B cell (primary cell): ENCODE measurements at regions not wholly inside any gene's neighbourhood (a gene's known extent, or its start where the extent isn't known, plus 50 kb on each side); places are given as distances from the start of the nearest gene placed in this dataset.
"Not testable (repeated sequence)": the region's sequence is repeated elsewhere in the genome, so short reads cannot be mapped to it uniquely, and the experiment has no call there.

ENCODE experiments used
- ATAC-seq: fragments of 200-7000 bp; cut with Tn5 transposase; one replicate; pipeline ENCODE4 v1.10.0; 2021; ENCODE audit warnings: low read depth, mild to moderate bottlenecking, moderate number of reproducible peaks, moderate library complexity
- CTCF ChIA-PET: fragments of 350-600 bp; sonication (Branson Sonifier 250); formaldehyde crosslinking; loops from one replicate; lab custom pipeline; 2021; ENCODE audit warnings: antibody characterized with exemption, inconsistent platforms; lab: Charles Lee
- POLR2A ChIA-PET: fragments of 350-600 bp; sonication (Branson Sonifier 250); formaldehyde crosslinking; loops from one replicate; lab custom pipeline; 2021; ENCODE audit warnings: antibody characterized with exemption; lab: Charles Lee
- DNase-seq: peaks from one replicate; pipeline ENCODE4 v3.0.0; 2013
- H2AFZ ChIP-seq: 2 replicates; pipeline ENCODE4 v1.6.1; 2012; ENCODE audit warnings: mild to moderate bottlenecking, low read depth, low read length; ENCODE audit not compliant: insufficient read depth, poor library complexity, severe bottlenecking
- H3K27ac ChIP-seq, 2 donors: 1 replicate in 1 of 2; 2 replicates in 1 of 2; pipeline ENCODE4 v1.5.1; 2012 to 2013; ENCODE audit warnings: low read length in 2 of 2, mild to moderate bottlenecking in 2 of 2, moderate library complexity in 1 of 2
- H3K27me3 ChIP-seq, 4 experiments: fragments of 200-600 bp in 1 of 4; sonication (generic) in 1 of 4; replicated peaks in 1 of 4; 1 replicate in 2 of 4; 2 replicates in 2 of 4; pipeline versions ENCODE4 v1.6.1 to v1.7.0; 2013 to 2016; ENCODE audit warnings: low read length in 3 of 4, mild to moderate bottlenecking in 2 of 4, mixed read lengths in 1 of 4, moderate library complexity in 1 of 4; ENCODE audit not compliant: insufficient read depth in 4 of 4, control insufficient read depth in 3 of 4; ENCODE audit errors: control extremely low read depth in 1 of 4
- H3K36me3 ChIP-seq, 2 experiments: replicated peaks in 1 of 2; 1 replicate in 1 of 2; 2 replicates in 1 of 2; pipeline versions ENCODE4 v1.6.1 to v1.7.1; 2013; ENCODE audit warnings: low read length in 1 of 2; ENCODE audit not compliant: insufficient read depth in 2 of 2, control insufficient read depth in 1 of 2; ENCODE audit errors: control extremely low read depth in 1 of 2, extremely low read depth in 1 of 2
- H3K4me1 ChIP-seq, 2 donors: fragments of 200-600 bp in 1 of 2; sonication (generic) in 1 of 2; 1 replicate in 1 of 2; 2 replicates in 1 of 2; pipeline versions ENCODE4 v1.5.1 to v1.6.1; 2013 to 2017; ENCODE audit warnings: low read length in 2 of 2; ENCODE audit not compliant: control insufficient read depth in 2 of 2, insufficient read depth in 2 of 2
- H3K4me2 ChIP-seq: replicated peaks from 2 replicates; pipeline ENCODE3; 2012; ENCODE audit warnings: mild to moderate bottlenecking, low read depth, low read length; ENCODE audit not compliant: poor library complexity, severe bottlenecking
- H3K4me3 ChIP-seq, 5 experiments: fragments of 200-600 bp in 1 of 5; sonication (generic) in 1 of 5; 1 replicate in 3 of 5; 2 replicates in 2 of 5; pipeline versions ENCODE4 v1.5.1 to v1.7.0; 2011 to 2016; ENCODE audit warnings: low read length in 4 of 5, mild to moderate bottlenecking in 4 of 5, low read depth in 2 of 5, control low read depth in 1 of 5, moderate library complexity in 1 of 5; ENCODE audit not compliant: insufficient read depth in 1 of 5; ENCODE audit errors: control extremely low read depth in 1 of 5, extremely low read depth in 1 of 5
- H3K79me2 ChIP-seq: fragments of 200-600 bp; sonication (generic); one replicate; pipeline ENCODE4 v1.6.0; 2016; ENCODE audit warnings: low read length; ENCODE audit not compliant: control insufficient read depth, insufficient read depth
- H3K9ac ChIP-seq: fragments of 200-600 bp; sonication (generic); 2 replicates; pipeline ENCODE4 v1.6.1; 2017; ENCODE audit warnings: mild to moderate bottlenecking, low read length, moderate library complexity
- H3K9me3 ChIP-seq, 3 donors: one replicate each; pipeline versions ENCODE4 v1.6.1 to v1.7.1; 2013; ENCODE audit warnings: low read length in 2 of 3; ENCODE audit not compliant: control insufficient read depth in 2 of 3, insufficient read depth in 1 of 3; ENCODE audit errors: control extremely low read depth in 1 of 3
- H4K20me1 ChIP-seq: 2 replicates; pipeline ENCODE4 v1.6.0; 2012; ENCODE audit warnings: mild to moderate bottlenecking, low read length; ENCODE audit not compliant: insufficient read depth, control insufficient read depth, poor library complexity, severe bottlenecking
- H3K27ac Mint-ChIP-seq: one replicate; pipeline ENCODE4 v1.8.0; 2021; ENCODE audit warnings: mixed read lengths
- H3K27me3 Mint-ChIP-seq: one replicate; pipeline ENCODE4 v1.8.0; 2021; ENCODE audit warnings: mixed read lengths
- H3K4me1 Mint-ChIP-seq: one replicate; pipeline ENCODE4 v1.8.0; 2021; ENCODE audit warnings: mixed read lengths
- H3K4me3 Mint-ChIP-seq: one replicate; pipeline ENCODE4 v1.8.0; 2021; ENCODE audit warnings: mixed read lengths
- H3K9me3 Mint-ChIP-seq: one replicate; pipeline ENCODE4 v1.8.0; 2022; ENCODE audit warnings: mixed read lengths; ENCODE audit not compliant: insufficient read depth
- WGBS: methylation state at CpG from one replicate; pipeline ENCODE4 v1.1.5; 2013; ENCODE audit warnings: missing lambda C conversion rate; ENCODE audit not compliant: insufficient coverage; 5-methylcytosine and 5-hydroxymethylcytosine counted together
- intact Hi-C: fragments of 100-400 bp; cut with micrococcal nuclease; formaldehyde crosslinking; loops from one replicate; pipeline ENCODE4 v1.10.0; 2022

DNA sequence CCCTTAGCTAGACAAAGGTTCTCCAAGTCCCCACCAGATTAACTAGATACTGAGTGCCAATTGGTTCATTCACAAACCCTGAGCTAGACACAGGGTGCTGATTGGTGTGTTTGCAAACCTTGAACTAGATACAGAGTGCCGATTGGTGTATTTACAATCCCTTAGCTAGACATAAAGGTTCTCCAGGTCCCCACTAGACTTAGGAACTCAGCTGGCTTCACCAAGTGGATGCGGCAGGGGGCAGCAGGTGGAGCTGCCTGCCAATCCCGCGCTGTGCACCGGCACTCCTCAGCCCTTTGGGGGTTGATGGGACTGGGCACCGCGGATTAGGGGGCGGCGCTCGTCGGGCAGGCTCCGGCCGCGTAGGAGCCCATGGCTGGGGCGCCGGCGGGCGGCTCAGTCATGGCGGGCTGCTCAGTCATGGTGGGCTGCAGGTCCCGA lies 157.6 kb downstream of the KLRB1 start:
- H3K36me3 ChIP-seq, H3K27me3 Mint-ChIP-seq, H3K9me3 Mint-ChIP-seq, ATAC-seq, H3K79me2 ChIP-seq, POLR2A ChIA-PET, H2AFZ ChIP-seq, intact Hi-C loops, DNase-seq, H3K27ac ChIP-seq, H3K27me3 ChIP-seq, H3K4me1 ChIP-seq, H3K27ac Mint-ChIP-seq, H4K20me1 ChIP-seq, H3K9ac ChIP-seq, H3K9me3 ChIP-seq, H3K4me2 ChIP-seq: not testable (repeated sequence)
- Mint-ChIP-seq H3K4me3 (peak overlapping the region; percentile 45), H3K4me1 (peaks cover 17% of the 10 kb centered on the region)
- WGBS: 84% methylated on average over 15 of the region's 20 CpGs
- peak overlapping the region in 2 of 5 experiments; percentile 12 to 38 for H3K4me3 ChIP-seq
- CTCF ChIA-PET: interaction anchor here (1.0 to 1.2 kb wide), 2 partner anchors 19 to 181 kb away, joined by 3 read pairs; no protein-coding TSS in a partner anchor

GRCh38 chr12:9449657-9450126 lies 158.0 kb downstream of the KLRB1 start:
- H3K4me1 ChIP-seq, H3K36me3 ChIP-seq, H3K9me3 Mint-ChIP-seq, H2AFZ ChIP-seq, H3K27ac Mint-ChIP-seq, POLR2A ChIA-PET, H3K4me3 ChIP-seq, H3K9ac ChIP-seq, H3K27me3 ChIP-seq, H3K79me2 ChIP-seq, H4K20me1 ChIP-seq, H3K9me3 ChIP-seq, H3K4me2 ChIP-seq, H3K27ac ChIP-seq, DNase-seq, intact Hi-C loops, H3K27me3 Mint-ChIP-seq, ATAC-seq: not testable (repeated sequence)
- CTCF ChIA-PET: interaction anchor here (1.0 to 1.2 kb wide), 2 partner anchors 20 to 182 kb away, joined by 3 read pairs; no protein-coding TSS in a partner anchor
- peak overlapping the region; percentile 71 for H3K4me3 Mint-ChIP-seq
- peaks cover 17% of the 10 kb centered on the region for H3K4me1 Mint-ChIP-seq
- WGBS: 64% methylated on average over 4 of the region's 9 CpGs
